Ishikawa (cell line): ENCODE measurements at regions not wholly inside any gene's neighbourhood (a gene's known extent, or its start where the extent isn't known, plus 50 kb on each side); places are given as distances from the start of the nearest gene placed in this dataset.

Source experiments
- CEBPB ChIP-seq: IDR thresholded peaks from 2 replicates; pipeline ENCODE4 v1.6.1; 2012
- CREB1 ChIP-seq: IDR thresholded peaks from 2 replicates; pipeline ENCODE4 v1.6.1; 2012; ENCODE audit warnings: low read depth
- EGR1 ChIP-seq: IDR thresholded peaks from 2 replicates; pipeline ENCODE4 v1.6.1; 2012
- EP300 ChIP-seq: IDR thresholded peaks from 2 replicates; pipeline ENCODE4 v1.6.1; 2012; ENCODE audit warnings: borderline replicate concordance
- FOXM1 ChIP-seq: IDR thresholded peaks from 2 replicates; pipeline ENCODE4 v1.6.1; 2012; ENCODE audit warnings: low read depth, borderline replicate concordance
- NFIC ChIP-seq: IDR thresholded peaks from 2 replicates; pipeline ENCODE4 v1.6.1; 2012
- RAD21 ChIP-seq: IDR thresholded peaks from 2 replicates; pipeline ENCODE4 v1.6.1; 2012; ENCODE audit warnings: low read depth
- TAF1 ChIP-seq: IDR thresholded peaks from 2 replicates; pipeline ENCODE4 v1.6.1; 2012; ENCODE audit warnings: low read depth, mild to moderate bottlenecking
- TCF12 ChIP-seq: IDR thresholded peaks from 2 replicates; pipeline ENCODE4 v1.6.1; 2012; ENCODE audit warnings: low read depth
- TEAD4 ChIP-seq: IDR thresholded peaks from 2 replicates; pipeline ENCODE4 v1.6.1; 2012
- USF1 ChIP-seq: IDR thresholded peaks from 2 replicates; pipeline ENCODE4 v1.6.1; 2012
- YY1 ChIP-seq: IDR thresholded peaks from 2 replicates; pipeline ENCODE4 v1.6.1; 2012; ENCODE audit warnings: low read depth
- ZBTB7A ChIP-seq: IDR thresholded peaks from 2 replicates; pipeline ENCODE4 v1.6.1; 2012; ENCODE audit warnings: low read depth
- TF ChIP-seq, protein P1 (sequence below): IDR thresholded peaks from 2 replicates; pipeline ENCODE4 v1.6.1; 2012
- TF ChIP-seq, protein P2 (sequence below): IDR thresholded peaks from 2 replicates; pipeline ENCODE4 v1.6.1; 2012; ENCODE audit warnings: low read depth, mild to moderate bottlenecking

GRCh38 chr12:91994208-91994797 lies 151.3 kb downstream of the BTG1 start:
- TF ChIP-seq NFIC (no peak), EGR1 (no peak), FOXM1 (no peak)

DNA sequence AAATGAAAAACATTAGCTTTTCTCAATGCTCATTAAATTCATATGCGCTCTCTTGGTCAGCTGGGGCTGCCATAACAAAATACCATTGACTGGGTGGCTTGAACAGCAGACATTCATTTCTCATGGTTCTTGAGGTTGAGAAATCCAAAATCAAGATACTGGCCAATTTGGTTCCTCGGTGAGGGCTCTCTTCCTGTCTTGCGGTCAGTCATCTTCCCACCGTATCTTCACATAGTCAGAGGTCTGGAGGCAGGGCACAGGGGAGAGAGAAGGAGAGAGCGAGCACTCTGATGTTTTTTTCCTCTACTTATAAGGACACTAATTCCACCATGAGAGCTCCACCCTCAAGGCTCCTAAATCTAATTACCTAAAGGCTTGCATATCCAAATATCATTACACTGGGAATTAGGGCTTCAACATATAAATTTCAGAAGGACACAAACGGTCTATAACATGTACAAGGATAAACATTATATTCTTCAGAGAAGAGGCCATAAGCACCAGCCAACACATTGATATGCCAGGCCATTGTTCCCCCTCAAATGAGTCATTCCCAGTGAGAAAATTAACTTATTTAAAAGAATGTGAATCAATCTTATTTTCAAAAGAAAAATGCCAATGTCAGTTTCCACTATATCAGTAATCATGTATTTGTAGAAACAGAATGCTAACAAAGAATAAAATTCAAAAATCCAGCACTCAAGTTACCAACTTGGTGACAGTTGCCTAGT lies 152.2 kb downstream of the BTG1 start:
- TF ChIP-seq NFIC = no peak
- TF ChIP-seq YY1 = no peak
- no peak for TF ChIP-seq EP300
- TF ChIP-seq FOXM1 = no peak
- TF ChIP-seq TCF12 = no peak
- no peak for TF ChIP-seq CEBPB
- no peak for TF ChIP-seq RAD21
- no peak for TF ChIP-seq ZBTB7A
- TF ChIP-seq TAF1 = no peak
- TF ChIP-seq, protein P1, sequence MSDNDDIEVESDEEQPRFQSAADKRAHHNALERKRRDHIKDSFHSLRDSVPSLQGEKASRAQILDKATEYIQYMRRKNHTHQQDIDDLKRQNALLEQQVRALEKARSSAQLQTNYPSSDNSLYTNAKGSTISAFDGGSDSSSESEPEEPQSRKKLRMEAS = no peak
- TF ChIP-seq USF1 = no peak
- TF ChIP-seq EGR1 = no peak
- TF ChIP-seq, protein P2, sequence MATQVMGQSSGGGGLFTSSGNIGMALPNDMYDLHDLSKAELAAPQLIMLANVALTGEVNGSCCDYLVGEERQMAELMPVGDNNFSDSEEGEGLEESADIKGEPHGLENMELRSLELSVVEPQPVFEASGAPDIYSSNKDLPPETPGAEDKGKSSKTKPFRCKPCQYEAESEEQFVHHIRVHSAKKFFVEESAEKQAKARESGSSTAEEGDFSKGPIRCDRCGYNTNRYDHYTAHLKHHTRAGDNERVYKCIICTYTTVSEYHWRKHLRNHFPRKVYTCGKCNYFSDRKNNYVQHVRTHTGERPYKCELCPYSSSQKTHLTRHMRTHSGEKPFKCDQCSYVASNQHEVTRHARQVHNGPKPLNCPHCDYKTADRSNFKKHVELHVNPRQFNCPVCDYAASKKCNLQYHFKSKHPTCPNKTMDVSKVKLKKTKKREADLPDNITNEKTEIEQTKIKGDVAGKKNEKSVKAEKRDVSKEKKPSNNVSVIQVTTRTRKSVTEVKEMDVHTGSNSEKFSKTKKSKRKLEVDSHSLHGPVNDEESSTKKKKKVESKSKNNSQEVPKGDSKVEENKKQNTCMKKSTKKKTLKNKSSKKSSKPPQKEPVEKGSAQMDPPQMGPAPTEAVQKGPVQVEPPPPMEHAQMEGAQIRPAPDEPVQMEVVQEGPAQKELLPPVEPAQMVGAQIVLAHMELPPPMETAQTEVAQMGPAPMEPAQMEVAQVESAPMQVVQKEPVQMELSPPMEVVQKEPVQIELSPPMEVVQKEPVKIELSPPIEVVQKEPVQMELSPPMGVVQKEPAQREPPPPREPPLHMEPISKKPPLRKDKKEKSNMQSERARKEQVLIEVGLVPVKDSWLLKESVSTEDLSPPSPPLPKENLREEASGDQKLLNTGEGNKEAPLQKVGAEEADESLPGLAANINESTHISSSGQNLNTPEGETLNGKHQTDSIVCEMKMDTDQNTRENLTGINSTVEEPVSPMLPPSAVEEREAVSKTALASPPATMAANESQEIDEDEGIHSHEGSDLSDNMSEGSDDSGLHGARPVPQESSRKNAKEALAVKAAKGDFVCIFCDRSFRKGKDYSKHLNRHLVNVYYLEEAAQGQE = no peak

GRCh38 chr12:91991399-91992187 lies 154.1 kb downstream of the BTG1 start:
- TF ChIP-seq YY1 = no peak
- no peak for TF ChIP-seq FOXM1
- TF ChIP-seq TEAD4 = no peak
- TF ChIP-seq CEBPB = no peak
- no peak for TF ChIP-seq EP300
- no peak for TF ChIP-seq CREB1

- TF ChIP-seq CEBPB (no peak), FOXM1 (no peak), EGR1 (no peak), EP300 (no peak), USF1 (no peak), YY1 (no peak), ZBTB7A (no peak), RAD21 (no peak), TEAD4 (no peak), CREB1 (no peak), TAF1 (no peak), NFIC (no peak), TCF12 (no peak)
- TF ChIP-seq, protein P1 = no peak
- TF ChIP-seq, protein P2 = no peak
Measured at GRCh38 chr12:91990525-91990924, 155.1 kb downstream of the BTG1 start.

GRCh38 chr12:91989143-91989542 lies 156.5 kb downstream of the BTG1 start:
- TF ChIP-seq CEBPB (no peak), NFIC (no peak), USF1 (no peak), TAF1 (no peak), YY1 (no peak), ZBTB7A (no peak)
- TF ChIP-seq, protein P2 = no peak
